HEK293 (cell line): ENCODE measurements at regions not wholly inside any gene's neighbourhood (a gene's known extent, or its start where the extent isn't known, plus 50 kb on each side); places are given as distances from the start of the nearest gene placed in this dataset.

Source experiments
- CTCF ChIA-PET: fragments of 350-600 bp; formaldehyde crosslinking; extraction: SDS; loops from one replicate; lab custom pipeline; 2021; ENCODE audit warnings: antibody characterized with exemption; lab: Yijun Ruan, JAX
- POLR2A ChIA-PET: fragments of 300-600 bp; formaldehyde crosslinking; extraction: SDS; loops from one replicate; lab custom pipeline; 2020; ENCODE audit warnings: antibody characterized with exemption, inconsistent platforms; lab: Yijun Ruan, JAX
- H3K27ac ChIP-seq: fragments of 200-500 bp; sonication (Bioruptor generic); 2 replicates; pipeline ENCODE4 v1.5.1; 2014; ENCODE audit warnings: low read depth, low read length, control low read depth, inconsistent platforms; ENCODE audit errors: extremely low read depth
- H3K36me3 ChIP-seq, 2 experiments: fragments of 200-500 bp in 1 of 2; sonication (Bioruptor generic) in 1 of 2; 1 replicate in 1 of 2; 2 replicates in 1 of 2; pipeline ENCODE4 v1.5.1; 2014 to 2017; ENCODE audit warnings: inconsistent platforms in 2 of 2, low read length in 2 of 2; ENCODE audit not compliant: control insufficient read depth in 2 of 2, insufficient read depth in 1 of 2
- H3K4me1 ChIP-seq: fragments of 200-500 bp; sonication (Bioruptor generic); 2 replicates; pipeline ENCODE4 v1.5.1; 2014; ENCODE audit warnings: mild to moderate bottlenecking, low read length, inconsistent platforms; ENCODE audit not compliant: control insufficient read depth, insufficient read depth
- H3K4me3 ChIP-seq: 2 replicates; pipeline ENCODE4 v1.5.1; 2011; ENCODE audit warnings: low read depth, mild to moderate bottlenecking, control low read depth, low read length, moderate library complexity
- H3K9me3 ChIP-seq: fragments of 200-500 bp; sonication (Bioruptor generic); 2 replicates; pipeline ENCODE4 v1.5.1; 2014; ENCODE audit warnings: low read depth, low read length, inconsistent platforms; ENCODE audit not compliant: control insufficient read depth, insufficient read depth
- GLI4 ChIP-seq: fragments of 450-650 bp; formaldehyde crosslinking; IDR thresholded peaks from 2 replicates; pipeline ENCODE4 v1.5.1; 2016; ENCODE audit warnings: missing biosample characterization, missing genetic modification characterization
- KLF10 ChIP-seq: fragments of 450-650 bp; IDR thresholded peaks from 2 replicates; pipeline ENCODE4 v1.5.1; 2018; ENCODE audit warnings: missing biosample characterization, mild to moderate bottlenecking, missing genetic modification characterization
- PATZ1 ChIP-seq: fragments of 450-650 bp; formaldehyde crosslinking; IDR thresholded peaks from 2 replicates; pipeline ENCODE4 v1.5.1; 2016; ENCODE audit warnings: missing biosample characterization, missing genetic modification characterization
- RBAK ChIP-seq: fragments of 450-650 bp; formaldehyde crosslinking; IDR thresholded peaks from 2 replicates; pipeline ENCODE4 v1.5.1; 2016; ENCODE audit warnings: missing biosample characterization, missing genetic modification characterization
- TSHZ1 ChIP-seq: fragments of 450-650 bp; formaldehyde crosslinking; IDR thresholded peaks from 2 replicates; pipeline ENCODE4 v1.5.1; 2016; ENCODE audit warnings: missing biosample characterization, missing genetic modification characterization, borderline replicate concordance
- ZBTB7A ChIP-seq: fragments of 450-650 bp; formaldehyde crosslinking; IDR thresholded peaks from 2 replicates; pipeline ENCODE4 v1.5.1; 2016; ENCODE audit warnings: low read depth, missing biosample characterization, missing genetic modification characterization
- ZBTB8A ChIP-seq: fragments of 450-650 bp; formaldehyde crosslinking; IDR thresholded peaks from 2 replicates; pipeline ENCODE4 v1.5.1; 2016; ENCODE audit warnings: missing biosample characterization, missing genetic modification characterization
- ZFP3 ChIP-seq: fragments of 450-650 bp; formaldehyde crosslinking; IDR thresholded peaks from 2 replicates; pipeline ENCODE4 v1.5.1; 2016; ENCODE audit warnings: low read depth, missing biosample characterization, missing genetic modification characterization
- ZNF114 ChIP-seq: fragments of 450-650 bp; formaldehyde crosslinking; IDR thresholded peaks from 2 replicates; pipeline ENCODE4 v1.5.0; 2017; ENCODE audit warnings: missing biosample characterization, missing genetic modification characterization
- ZNF211 ChIP-seq: fragments of 450-650 bp; formaldehyde crosslinking; IDR thresholded peaks from 2 replicates; pipeline ENCODE4 v1.5.1; 2016; ENCODE audit warnings: low read depth, missing biosample characterization, missing genetic modification characterization
- ZNF341 ChIP-seq: fragments of 450-650 bp; formaldehyde crosslinking; IDR thresholded peaks from 2 replicates; pipeline ENCODE4; 2016; ENCODE audit warnings: low read depth, missing biosample characterization, missing genetic modification characterization
- ZNF501 ChIP-seq: fragments of 450-650 bp; formaldehyde crosslinking; IDR thresholded peaks from 2 replicates; pipeline ENCODE4 v1.5.1; 2016; ENCODE audit warnings: missing biosample characterization, missing genetic modification characterization
- ZNF549 ChIP-seq: fragments of 450-650 bp; IDR thresholded peaks from 2 replicates; pipeline ENCODE4 v1.5.1; 2018; ENCODE audit warnings: missing biosample characterization, missing genetic modification characterization, mild to moderate bottlenecking, inconsistent platforms, moderate library complexity
- ZNF624 ChIP-seq: fragments of 450-650 bp; formaldehyde crosslinking; IDR thresholded peaks from 2 replicates; pipeline ENCODE4 v1.5.1; 2017; ENCODE audit warnings: missing biosample characterization, missing genetic modification characterization
- ZNF658 ChIP-seq: fragments of 450-650 bp; formaldehyde crosslinking; IDR thresholded peaks from 2 replicates; pipeline ENCODE4; 2016; ENCODE audit warnings: missing biosample characterization, missing genetic modification characterization
- ZNF677 ChIP-seq: fragments of 450-650 bp; IDR thresholded peaks from 2 replicates; pipeline ENCODE4 v1.5.0; 2018; ENCODE audit warnings: missing biosample characterization, mild to moderate bottlenecking, missing genetic modification characterization, moderate library complexity
- ZNF707 ChIP-seq: fragments of 450-650 bp; formaldehyde crosslinking; IDR thresholded peaks from 2 replicates; pipeline ENCODE4 v1.5.1; 2016; ENCODE audit warnings: missing biosample characterization, missing genetic modification characterization
- TF ChIP-seq, protein P1 (sequence below): fragments of 450-650 bp; formaldehyde crosslinking; IDR thresholded peaks from 2 replicates; pipeline ENCODE4 v1.5.1; 2016; ENCODE audit warnings: missing biosample characterization, missing genetic modification characterization
- TF ChIP-seq, protein P2 (sequence below): fragments of 450-650 bp; formaldehyde crosslinking; IDR thresholded peaks from 2 replicates; pipeline ENCODE4 v1.5.1; 2017; ENCODE audit warnings: missing biosample characterization, missing genetic modification characterization
- TF ChIP-seq, protein P3 (sequence below): sonication (generic); formaldehyde crosslinking; IDR thresholded peaks from 2 replicates; pipeline ENCODE4 v1.8.1; 2022; ENCODE audit warnings: mild to moderate bottlenecking, moderate library complexity, missing genetic modification reagents

DNA sequence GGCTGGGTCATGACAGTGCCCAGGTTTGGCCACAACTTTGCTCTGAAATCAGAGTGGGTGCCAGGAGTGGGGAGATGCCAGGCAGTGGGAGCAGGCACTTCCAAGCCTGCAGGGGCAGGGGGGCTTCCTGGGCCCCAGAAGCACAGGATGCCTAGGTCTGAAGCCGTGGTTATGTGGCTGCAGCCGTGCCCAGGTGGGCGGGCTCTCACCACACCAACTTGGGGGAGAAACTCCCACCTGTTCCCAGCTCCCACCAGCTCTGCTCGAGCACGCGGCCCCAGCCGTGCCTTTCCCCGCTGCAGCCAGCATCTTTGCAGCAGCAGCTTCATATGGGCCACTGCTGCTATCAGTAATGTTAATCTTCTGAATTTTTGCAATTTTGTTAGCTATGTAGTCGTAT is 331.4 kb downstream of the USP25 start:
- POLR2A ChIA-PET: no interaction called here
- TF ChIP-seq ZBTB8A (tag by site-specific recombination) (no peak), ZNF677 (tag by site-specific recombination) (no peak), ZBTB7A (tag by site-specific recombination) (no peak), ZNF624 (no peak), ZNF211 (tag by site-specific recombination) (no peak), ZNF114 (no peak), ZNF501 (no peak), ZNF341 (no peak), RBAK (tag by site-specific recombination) (no peak)
- TF ChIP-seq, protein P1, sequence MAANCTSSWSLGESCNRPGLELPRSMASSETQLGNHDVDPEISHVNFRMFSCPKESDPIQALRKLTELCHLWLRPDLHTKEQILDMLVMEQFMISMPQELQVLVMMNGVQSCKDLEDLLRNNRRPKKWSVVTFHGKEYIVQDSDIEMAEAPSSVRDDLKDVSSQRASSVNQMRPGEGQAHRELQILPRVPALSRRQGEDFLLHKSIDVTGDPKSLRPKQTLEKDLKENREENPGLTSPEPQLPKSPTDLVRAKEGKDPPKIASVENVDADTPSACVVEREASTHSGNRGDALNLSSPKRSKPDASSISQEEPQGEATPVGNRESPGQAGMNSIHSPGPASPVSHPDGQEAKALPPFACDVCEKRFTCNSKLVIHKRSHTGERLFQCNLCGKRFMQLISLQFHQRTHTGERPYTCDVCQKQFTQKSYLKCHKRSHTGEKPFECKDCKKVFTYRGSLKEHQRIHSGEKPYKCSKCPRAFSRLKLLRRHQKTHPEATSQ: no peak
- TF ChIP-seq, protein P2, sequence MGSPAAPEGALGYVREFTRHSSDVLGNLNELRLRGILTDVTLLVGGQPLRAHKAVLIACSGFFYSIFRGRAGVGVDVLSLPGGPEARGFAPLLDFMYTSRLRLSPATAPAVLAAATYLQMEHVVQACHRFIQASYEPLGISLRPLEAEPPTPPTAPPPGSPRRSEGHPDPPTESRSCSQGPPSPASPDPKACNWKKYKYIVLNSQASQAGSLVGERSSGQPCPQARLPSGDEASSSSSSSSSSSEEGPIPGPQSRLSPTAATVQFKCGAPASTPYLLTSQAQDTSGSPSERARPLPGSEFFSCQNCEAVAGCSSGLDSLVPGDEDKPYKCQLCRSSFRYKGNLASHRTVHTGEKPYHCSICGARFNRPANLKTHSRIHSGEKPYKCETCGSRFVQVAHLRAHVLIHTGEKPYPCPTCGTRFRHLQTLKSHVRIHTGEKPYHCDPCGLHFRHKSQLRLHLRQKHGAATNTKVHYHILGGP: no peak
- TF ChIP-seq, all 188 proteins: peak for 0
- no peaks in the 10 kb centered on the region for H3K9me3 ChIP-seq
- no peak overlapping the region for H3K27ac ChIP-seq
- no peaks in the 10 kb centered on the region for H3K36me3 ChIP-seq
- H3K4me1 ChIP-seq: no peaks in the 10 kb centered on the region
- CTCF ChIA-PET: interaction anchor here (0.6 to 0.7 kb wide), 3 partner anchors 42 to 1282 kb away, joined by 3 to 4 read pairs (median 3); no protein-coding TSS in a partner anchor
- no peak overlapping the region for H3K4me3 ChIP-seq

DNA sequence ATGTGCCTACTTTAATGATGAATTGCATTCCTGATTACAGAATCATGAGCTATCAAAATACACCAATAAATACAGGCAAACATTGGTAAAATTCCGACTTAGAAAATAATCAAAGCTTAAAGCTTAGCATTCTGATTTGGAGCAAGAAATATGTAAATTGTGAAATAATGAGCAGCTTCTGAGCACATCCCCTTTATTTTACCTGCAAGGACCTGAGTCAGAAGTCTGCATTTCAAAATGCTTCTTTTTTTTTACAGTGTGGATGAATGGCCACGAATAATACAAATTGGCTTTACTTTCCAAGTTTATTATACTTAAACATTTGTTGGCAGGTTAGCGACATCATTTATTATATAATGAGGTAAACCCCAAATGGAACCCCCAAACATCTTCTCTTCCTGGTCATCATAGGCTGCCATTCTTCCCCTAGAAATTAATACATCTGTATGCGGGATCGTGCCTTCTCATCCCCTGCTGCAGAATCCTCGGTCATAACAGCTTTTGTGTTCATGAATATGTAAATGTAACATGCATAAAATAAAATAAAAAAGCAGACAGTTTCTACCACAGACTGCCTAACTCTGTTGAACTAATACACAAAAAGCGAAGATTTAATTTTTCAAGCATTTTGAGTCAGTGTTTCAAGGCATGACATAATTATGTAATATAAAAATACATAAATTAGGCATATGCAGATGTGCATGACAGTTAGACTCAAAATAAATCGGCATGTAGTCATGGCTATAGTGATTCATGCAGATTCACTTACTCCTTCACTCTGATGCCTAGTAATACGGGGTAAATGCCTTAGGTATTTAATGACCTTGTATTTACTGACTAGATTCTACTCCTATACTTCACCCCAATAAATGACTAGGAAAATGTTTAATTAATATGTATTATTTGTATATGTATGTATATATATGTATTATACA is 339.7 kb downstream of the USP25 start:
- Histone ChIP-seq H3K36me3 (no peaks in the 10 kb centered on the region), H3K4me1 (no peaks in the 10 kb centered on the region), H3K27ac (no peak overlapping the region)
- TF ChIP-seq ZNF707 (no peak), ZNF549 (no peak), TSHZ1 (no peak), ZNF624 (no peak), GLI4 (tag by site-specific recombination) (no peak), KLF10 (tag by site-specific recombination) (no peak), ZNF658 (tag by site-specific recombination) (no peak), ZFP3 (tag by site-specific recombination) (no peak), PATZ1 (tag by site-specific recombination) (no peak), ZNF341 (no peak)
- TF ChIP-seq, protein P3, sequence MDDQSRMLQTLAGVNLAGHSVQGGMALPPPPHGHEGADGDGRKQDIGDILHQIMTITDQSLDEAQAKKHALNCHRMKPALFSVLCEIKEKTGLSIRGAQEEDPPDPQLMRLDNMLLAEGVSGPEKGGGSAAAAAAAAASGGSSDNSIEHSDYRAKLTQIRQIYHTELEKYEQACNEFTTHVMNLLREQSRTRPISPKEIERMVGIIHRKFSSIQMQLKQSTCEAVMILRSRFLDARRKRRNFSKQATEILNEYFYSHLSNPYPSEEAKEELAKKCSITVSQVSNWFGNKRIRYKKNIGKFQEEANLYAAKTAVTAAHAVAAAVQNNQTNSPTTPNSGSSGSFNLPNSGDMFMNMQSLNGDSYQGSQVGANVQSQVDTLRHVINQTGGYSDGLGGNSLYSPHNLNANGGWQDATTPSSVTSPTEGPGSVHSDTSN: no peak
- TF ChIP-seq, protein P1: no peak
- TF ChIP-seq, all 188 proteins: peak for 0
- ChIA-PET POLR2A (no interaction called here), CTCF (interaction anchor here (1.5 kb wide), 1 partner anchor 261 kb away, joined by 3 read pairs; no protein-coding TSS in a partner anchor)
- Histone ChIP-seq H3K4me3 (no peak overlapping the region), H3K9me3 (no peaks in the 10 kb centered on the region)
